OCI-LY7 (cell line): ENCODE measurements at regions not wholly inside any gene's neighbourhood (a gene's known extent, or its start where the extent isn't known, plus 50 kb on each side); places are given as distances from the start of the nearest gene placed in this dataset.

ENCODE experiments used
- CTCF ChIP-seq: fragments of 200-600 bp; sonication (generic); conservative IDR thresholded peaks from 2 replicates; pipeline ENCODE4 v1.5.1; 2014; ENCODE audit warnings: mild to moderate bottlenecking, antibody characterized with exemption, low read length, moderate library complexity, mixed read lengths
- EZH2phosphoT487 ChIP-seq: fragments of 200-600 bp; sonication (generic); IDR thresholded peaks from 2 replicates; pipeline ENCODE4 v1.6.1; 2018; ENCODE audit warnings: low read depth, borderline replicate concordance, mild to moderate bottlenecking, mixed run types, antibody characterized with exemption, low read length, moderate library complexity, mixed read lengths

- TF ChIP-seq CTCF (no peak), EZH2phosphoT487 (no peak)
These were observed 186.5 kb upstream of the ID2 start for GRCh38 chr2:8495189-8495989.
